NCI-H82 (cell line): ENCODE measurements at regions not wholly inside any gene's neighbourhood (a gene's known extent, or its start where the extent isn't known, plus 50 kb on each side); places are given as distances from the start of the nearest gene placed in this dataset.

Experiments used
- DNase-seq: peaks from one replicate; lab custom pipeline; 2025; lab: John Stamatoyannopoulos, UW

GRCh38 chr2:119049968-119050704 is 108.1 kb downstream of the MARCO start:
- DNase-seq, result peak; percentile 68
